HEK293T (cell line): ENCODE measurements at regions not wholly inside any gene's neighbourhood (a gene's known extent, or its start where the extent isn't known, plus 50 kb on each side); places are given as distances from the start of the nearest gene placed in this dataset.

Experiments
- CTCF ChIA-PET: fragments of 350-600 bp; formaldehyde crosslinking; extraction: SDS; loops from one replicate; lab custom pipeline; 2021; ENCODE audit warnings: antibody characterized with exemption, inconsistent platforms; lab: Yijun Ruan, JAX
- POLR2A ChIA-PET: fragments of 350-600 bp; formaldehyde crosslinking; extraction: SDS; loops from one replicate; lab custom pipeline; 2020; ENCODE audit warnings: antibody characterized with exemption, inconsistent platforms; lab: Yijun Ruan, JAX
- DNase-seq: peaks from one replicate; pipeline ENCODE4 v3.0.0; 2012; ENCODE audit warnings: mixed read lengths; ENCODE audit errors: extremely low spot score
- ARNT ChIP-seq: fragments of 450-650 bp; IDR thresholded peaks from 2 replicates; pipeline ENCODE4 v1.6.1; 2017; ENCODE audit warnings: mild to moderate bottlenecking
- BHLHE40 ChIP-seq: fragments of 450-650 bp; IDR thresholded peaks from 2 replicates; pipeline ENCODE4 v1.6.1; 2016; ENCODE audit warnings: mild to moderate bottlenecking, moderate library complexity, borderline replicate concordance
- CTBP1 ChIP-seq: fragments of 450-650 bp; IDR thresholded peaks from 2 replicates; pipeline ENCODE4 v1.6.1; 2016; ENCODE audit warnings: borderline replicate concordance
- ELF4 ChIP-seq: fragments of 450-650 bp; IDR thresholded peaks from 2 replicates; pipeline ENCODE4 v1.6.1; 2017; ENCODE audit warnings: antibody characterized with exemption
- FOXA1 ChIP-seq: fragments of 450-650 bp; IDR thresholded peaks from 2 replicates; pipeline ENCODE4 v1.6.1; 2016; ENCODE audit warnings: mild to moderate bottlenecking
- FOXK2 ChIP-seq: fragments of 450-650 bp; IDR thresholded peaks from 2 replicates; pipeline ENCODE4 v1.6.1; 2016; ENCODE audit warnings: mild to moderate bottlenecking
- FOXM1 ChIP-seq: fragments of 450-650 bp; IDR thresholded peaks from 2 replicates; pipeline ENCODE4 v1.6.1; 2017; ENCODE audit warnings: mild to moderate bottlenecking, borderline replicate concordance
- HDGF ChIP-seq: fragments of 450-650 bp; IDR thresholded peaks from 2 replicates; pipeline ENCODE4 v1.6.1; 2017; ENCODE audit warnings: antibody characterized with exemption, borderline replicate concordance
- L3MBTL2 ChIP-seq: fragments of 450-650 bp; conservative IDR thresholded peaks from 2 replicates; pipeline ENCODE4 v1.6.1; 2016; ENCODE audit warnings: mild to moderate bottlenecking
- LEF1 ChIP-seq: fragments of 450-650 bp; IDR thresholded peaks from 2 replicates; pipeline ENCODE4 v1.6.1; 2017; ENCODE audit warnings: mild to moderate bottlenecking, borderline replicate concordance
- NFRKB ChIP-seq: fragments of 450-650 bp; IDR thresholded peaks from 2 replicates; pipeline ENCODE4 v1.6.1; 2016; ENCODE audit warnings: mild to moderate bottlenecking, moderate library complexity
- SP1 ChIP-seq: fragments of 450-650 bp; IDR thresholded peaks from 2 replicates; pipeline ENCODE4 v1.6.1; 2017
- SUZ12 ChIP-seq: fragments of 450-650 bp; IDR thresholded peaks from 2 replicates; pipeline ENCODE4 v1.6.1; 2016; ENCODE audit warnings: mild to moderate bottlenecking
- TARDBP ChIP-seq: fragments of 450-650 bp; IDR thresholded peaks from 2 replicates; pipeline ENCODE4 v1.6.1; 2016
- ZNF384 ChIP-seq: fragments of 450-650 bp; IDR thresholded peaks from 2 replicates; pipeline ENCODE4 v1.6.1; 2016
- TF ChIP-seq, protein P1 (sequence below): fragments of 450-650 bp; IDR thresholded peaks from 2 replicates; pipeline ENCODE4 v1.6.1; 2016

DNA sequence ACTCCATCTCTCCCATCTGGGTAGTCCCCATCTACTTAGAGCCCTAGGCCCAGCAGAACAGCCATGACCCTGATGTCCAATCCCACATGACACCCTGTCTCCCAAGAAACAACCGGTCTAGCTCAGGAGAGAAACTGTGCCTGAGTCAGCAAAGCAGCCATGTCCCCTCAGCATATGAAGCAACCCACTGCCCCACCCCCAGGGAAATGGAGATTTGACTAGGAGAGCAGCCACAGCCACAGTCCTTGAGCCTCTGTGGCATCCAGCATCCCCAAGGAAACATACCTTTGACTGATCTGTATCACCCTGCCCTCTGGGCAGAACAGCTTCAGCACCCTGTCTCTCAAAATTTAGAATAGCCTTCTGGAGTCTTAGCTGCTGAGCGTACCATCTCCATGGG is 641.9 kb upstream of the FBXO33 start:
- no peak for DNase-seq
- ChIA-PET POLR2A (no interaction called here), CTCF (no interaction called here)
- TF ChIP-seq ZNF384 = no peak
- TF ChIP-seq FOXM1 = no peak
- no peak for TF ChIP-seq ARNT
- no peak for TF ChIP-seq BHLHE40
- TF ChIP-seq HDGF = no peak
- TF ChIP-seq SUZ12 = no peak

DNA sequence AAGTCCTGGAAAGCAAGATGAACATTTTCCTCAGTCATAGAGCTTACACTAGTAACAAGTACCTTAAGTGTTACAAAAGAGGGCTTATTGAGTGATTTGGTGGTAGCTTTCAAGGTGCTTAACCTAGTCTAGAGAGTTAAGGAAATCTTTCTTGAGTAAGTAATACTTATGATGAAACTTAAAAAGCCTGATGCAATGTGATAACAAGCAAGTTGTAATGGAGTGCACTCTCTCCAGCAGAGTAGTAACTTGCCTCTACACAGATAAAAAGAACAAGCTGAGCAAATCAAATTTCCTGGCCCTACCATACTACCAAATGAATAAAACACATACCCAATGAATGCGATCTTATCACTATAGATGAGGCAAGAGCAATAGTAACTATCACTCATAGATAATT is 639.9 kb upstream of the FBXO33 start:
- CTCF ChIA-PET = no interaction called here
- no peak for DNase-seq
- TF ChIP-seq FOXK2 (no peak), BHLHE40 (no peak), FOXM1 (no peak)
- POLR2A ChIA-PET = no interaction called here

DNA sequence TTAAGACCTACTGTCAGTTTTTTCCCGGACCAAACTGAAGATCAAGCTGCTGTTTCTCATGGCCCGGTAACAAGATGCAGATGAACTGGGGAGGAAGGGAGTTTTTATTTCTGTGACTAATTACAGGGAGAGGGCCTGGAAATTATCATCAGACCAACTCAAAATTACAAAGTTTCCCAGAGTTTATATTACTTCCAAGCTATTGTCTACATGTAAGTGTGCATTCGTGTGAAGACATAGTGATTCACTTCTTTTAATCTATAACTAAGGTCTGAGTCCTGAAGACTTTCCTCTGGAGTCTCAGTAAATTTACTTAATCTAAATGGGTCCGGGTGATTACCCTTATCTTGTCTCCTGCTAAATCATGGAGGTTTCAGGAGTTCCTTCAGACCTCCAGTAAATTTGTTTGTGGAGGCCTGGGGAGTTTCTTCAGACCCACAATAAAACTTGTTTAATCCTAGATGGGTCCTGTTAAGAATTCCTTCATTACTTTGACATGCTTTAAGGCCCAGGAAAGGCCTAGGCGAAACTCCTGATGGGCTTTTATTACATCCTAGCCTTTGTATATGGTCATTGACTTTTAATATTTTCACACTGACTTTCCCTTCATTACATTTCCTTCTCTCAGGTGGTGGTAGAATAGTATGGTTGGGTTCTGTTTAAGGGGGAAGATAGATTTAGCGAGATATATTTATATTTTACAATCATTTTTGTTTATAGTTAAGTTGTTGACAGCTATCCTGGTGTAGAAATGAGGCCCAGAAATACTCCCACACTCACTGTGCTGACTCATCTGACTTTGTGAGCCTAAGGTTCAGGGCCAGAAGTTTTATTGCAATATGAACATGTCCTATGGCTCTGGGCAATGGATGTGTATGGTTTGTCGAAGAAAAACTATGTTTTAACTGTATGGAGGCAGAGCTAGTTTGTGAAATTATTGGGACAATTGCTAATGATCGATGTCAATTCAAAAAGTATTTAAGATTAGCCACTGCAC is 627.0 kb upstream of the FBXO33 start:
- ChIA-PET POLR2A (no interaction called here), CTCF (no interaction called here)
- DNase-seq = no peak
- TF ChIP-seq HDGF (no peak), L3MBTL2 (no peak), LEF1 (no peak), SP1 (no peak), FOXM1 (no peak), NFRKB (no peak), TARDBP (no peak), FOXK2 (no peak), ELF4 (no peak), ARNT (no peak), SUZ12 (no peak), FOXA1 (no peak), BHLHE40 (no peak), CTBP1 (no peak), ZNF384 (no peak)
- TF ChIP-seq, protein P1, sequence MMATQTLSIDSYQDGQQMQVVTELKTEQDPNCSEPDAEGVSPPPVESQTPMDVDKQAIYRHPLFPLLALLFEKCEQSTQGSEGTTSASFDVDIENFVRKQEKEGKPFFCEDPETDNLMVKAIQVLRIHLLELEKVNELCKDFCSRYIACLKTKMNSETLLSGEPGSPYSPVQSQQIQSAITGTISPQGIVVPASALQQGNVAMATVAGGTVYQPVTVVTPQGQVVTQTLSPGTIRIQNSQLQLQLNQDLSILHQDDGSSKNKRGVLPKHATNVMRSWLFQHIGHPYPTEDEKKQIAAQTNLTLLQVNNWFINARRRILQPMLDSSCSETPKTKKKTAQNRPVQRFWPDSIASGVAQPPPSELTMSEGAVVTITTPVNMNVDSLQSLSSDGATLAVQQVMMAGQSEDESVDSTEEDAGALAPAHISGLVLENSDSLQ = no peak

DNA sequence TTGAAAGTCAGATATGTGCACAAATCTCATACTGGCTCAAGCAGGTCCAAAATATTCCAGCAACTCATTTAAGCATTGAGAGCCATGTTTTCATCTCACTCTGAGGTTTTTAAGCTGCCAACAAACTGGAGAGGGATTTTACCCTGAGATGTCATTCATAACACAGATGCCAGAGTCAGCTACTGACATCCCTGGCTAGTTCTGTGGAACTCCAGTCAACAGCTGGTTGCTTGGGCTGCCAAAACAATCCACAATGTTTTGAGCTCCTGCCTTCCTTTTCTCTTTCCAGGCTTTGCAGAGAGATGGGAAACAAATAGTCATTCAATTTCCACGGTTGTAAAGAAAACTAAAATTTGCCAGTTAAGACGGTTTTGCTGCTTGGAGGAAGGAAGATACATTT is 621.2 kb upstream of the FBXO33 start:
- DNase-seq = no peak
- POLR2A ChIA-PET = no interaction called here
- TF ChIP-seq NFRKB (no peak), L3MBTL2 (no peak), ELF4 (no peak), HDGF (no peak), TARDBP (no peak), BHLHE40 (no peak), CTBP1 (no peak), ZNF384 (no peak), FOXA1 (no peak), FOXM1 (no peak), FOXK2 (no peak), ARNT (no peak), SP1 (no peak), LEF1 (no peak)
- TF ChIP-seq, protein P1 = no peak
- CTCF ChIA-PET = no interaction called here

DNA sequence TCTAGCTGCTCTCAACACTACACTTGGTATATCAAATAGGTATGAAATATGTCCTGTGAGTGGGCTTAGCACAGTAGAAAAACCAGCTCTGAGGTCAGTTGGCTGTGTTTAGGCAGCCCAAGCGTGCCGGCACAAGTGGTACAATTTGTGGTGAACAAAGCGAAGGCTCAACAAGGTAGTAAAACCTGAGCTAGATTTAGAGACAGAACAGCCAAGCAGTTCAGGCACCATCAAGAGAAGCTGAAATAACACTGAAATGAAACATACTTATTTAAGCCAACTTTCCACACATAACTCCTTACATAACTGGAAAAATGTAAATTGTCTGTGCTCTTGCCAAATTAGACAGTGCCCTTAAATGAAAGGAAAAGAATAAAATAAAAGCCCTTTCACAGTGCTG is 596.8 kb upstream of the FBXO33 start:
- ChIA-PET CTCF (no interaction called here), POLR2A (no interaction called here)
- TF ChIP-seq ARNT = no peak
- TF ChIP-seq HDGF = no peak
- TF ChIP-seq FOXK2 = no peak
- TF ChIP-seq LEF1 = no peak
- TF ChIP-seq, protein P1 = no peak
- TF ChIP-seq FOXA1 = no peak
- TF ChIP-seq FOXM1 = no peak
- no peak for TF ChIP-seq CTBP1
- TF ChIP-seq NFRKB = no peak
- TF ChIP-seq TARDBP = no peak
- TF ChIP-seq ELF4 = no peak
- TF ChIP-seq L3MBTL2 = no peak
- no peak for TF ChIP-seq ZNF384
- no peak for DNase-seq

DNA sequence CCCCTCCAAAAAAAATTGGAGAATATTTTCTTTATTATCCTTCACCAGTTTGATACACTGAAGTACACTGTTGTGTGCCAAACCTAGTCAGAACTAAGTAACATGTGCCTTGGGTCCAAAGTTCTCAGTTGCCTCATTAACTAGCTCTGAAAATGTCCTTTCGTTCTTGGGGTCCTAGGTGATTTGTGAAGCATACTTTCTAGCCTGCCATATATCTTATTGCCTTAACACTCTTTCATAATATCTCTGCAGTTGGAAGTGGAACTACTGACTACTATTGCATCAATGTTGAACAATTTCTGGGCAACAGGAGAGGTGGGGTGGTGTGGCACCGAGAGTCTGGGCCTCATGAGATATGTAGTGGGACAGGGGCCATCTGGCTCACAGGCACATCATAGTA is 592.9 kb upstream of the FBXO33 start:
- no peak for DNase-seq
- POLR2A ChIA-PET = no interaction called here
- CTCF ChIA-PET = no interaction called here
- TF ChIP-seq HDGF = no peak
